NCI-H2107 (cell line): ENCODE measurements at regions not wholly inside any gene's neighbourhood (a gene's known extent, or its start where the extent isn't known, plus 50 kb on each side); places are given as distances from the start of the nearest gene placed in this dataset.
"Not testable (repeated sequence)": the region's sequence is repeated elsewhere in the genome, so short reads cannot be mapped to it uniquely, and the experiment has no call there.

Experiments used
- DNase-seq: peaks from one replicate; lab custom pipeline; 2025; lab: John Stamatoyannopoulos, UW

- no peak for DNase-seq
Observed at GRCh38 chr9:90162326-90162725, 480.3 kb downstream of the DIRAS2 start.

DNA sequence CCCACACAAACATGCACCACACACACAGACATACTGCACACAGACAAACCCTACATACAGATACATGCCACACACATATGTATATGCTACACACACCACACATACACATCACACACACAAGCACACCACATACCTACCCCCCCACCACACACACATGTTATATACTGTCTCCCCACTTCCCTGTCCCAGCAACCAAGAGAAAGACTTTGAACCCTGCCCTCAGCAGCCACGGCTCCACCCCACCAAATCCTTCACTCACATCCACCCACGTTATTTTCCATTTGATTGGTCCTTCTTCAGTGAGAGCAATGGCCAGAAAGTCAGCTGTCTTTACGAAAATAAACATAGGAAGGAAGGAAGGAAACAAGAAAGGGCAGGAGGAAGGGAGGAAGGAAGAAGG lies 479.8 kb downstream of the DIRAS2 start:
- DNase-seq = no peak

GRCh38 chr9:90165281-90165680 lies 477.3 kb downstream of the DIRAS2 start:
- no peak for DNase-seq

GRCh38 chr9:90166374-90166773 lies 476.2 kb downstream of the DIRAS2 start:
- DNase-seq = not testable (repeated sequence)

DNA sequence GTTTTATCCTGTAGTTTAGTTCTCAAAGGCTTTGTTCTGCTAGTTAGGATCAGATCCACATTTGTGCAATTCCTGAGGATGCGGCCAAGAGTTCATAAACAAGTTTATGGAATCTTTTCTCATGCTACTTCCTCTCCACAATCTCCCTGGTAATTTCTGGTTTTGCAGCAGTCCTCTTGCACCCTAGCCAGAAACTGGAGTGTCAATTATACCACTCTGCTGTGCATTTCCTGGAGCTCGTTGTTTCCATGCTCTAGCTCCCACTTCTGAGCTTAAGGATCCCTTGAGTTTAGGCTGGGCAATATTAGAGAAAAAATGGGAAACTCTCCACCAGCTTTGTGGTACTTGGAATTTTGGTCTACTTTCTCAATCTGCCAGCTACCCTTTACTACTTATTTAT lies 474.7 kb downstream of the DIRAS2 start:
- DNase-seq = no peak

DNA sequence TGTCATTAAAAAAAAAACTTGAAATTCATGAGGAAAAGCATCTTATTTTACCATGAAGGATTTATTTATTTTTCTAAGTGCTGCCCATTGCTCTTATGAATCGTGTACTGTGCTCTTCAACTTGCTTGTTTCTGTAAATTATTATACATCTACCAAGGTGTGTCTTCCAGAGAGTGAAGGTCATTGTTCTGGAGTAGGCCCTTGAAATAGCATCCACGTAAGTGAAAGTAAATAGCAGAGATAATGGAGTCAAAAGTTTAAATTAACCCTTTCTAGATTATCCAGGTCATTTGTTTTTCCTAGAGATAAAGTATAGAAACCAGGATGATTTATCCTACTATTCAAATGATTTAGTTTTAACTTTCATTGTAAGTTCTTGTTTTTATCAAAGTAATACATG lies 473.1 kb downstream of the DIRAS2 start:
- DNase-seq = no peak

DNA sequence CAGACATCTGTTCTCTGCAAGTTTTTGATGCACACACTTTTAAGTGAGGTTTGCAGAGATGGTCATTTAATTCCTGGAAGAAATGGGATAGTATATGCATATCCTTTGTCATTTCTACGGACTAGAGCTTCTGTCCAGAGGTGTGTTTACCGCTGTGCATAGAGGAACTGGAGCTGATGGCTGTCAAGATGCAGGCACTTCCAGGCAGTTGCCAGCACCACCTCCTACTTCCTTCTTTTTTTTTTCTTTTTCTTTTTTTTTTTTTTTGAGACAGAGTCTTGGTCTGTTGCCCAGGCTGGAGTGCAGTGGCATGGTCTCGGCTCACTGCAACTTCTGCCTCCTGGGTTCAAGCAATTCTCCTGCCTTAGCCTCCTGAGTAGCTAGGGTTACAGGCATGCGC lies 468.7 kb downstream of the DIRAS2 start:
- DNase-seq = not testable (repeated sequence)

- DNase-seq = not testable (repeated sequence)
Observed at GRCh38 chr9:90174346-90174745, 468.3 kb downstream of the DIRAS2 start.

GRCh38 chr9:90175257-90175656 lies 467.4 kb downstream of the DIRAS2 start:
- no peak for DNase-seq

GRCh38 chr9:90175865-90176264 lies 466.8 kb downstream of the DIRAS2 start:
- DNase-seq = no peak

- DNase-seq = peak; percentile 22
Observed at GRCh38 chr9:90176901-90177300, 465.7 kb downstream of the DIRAS2 start.

DNA sequence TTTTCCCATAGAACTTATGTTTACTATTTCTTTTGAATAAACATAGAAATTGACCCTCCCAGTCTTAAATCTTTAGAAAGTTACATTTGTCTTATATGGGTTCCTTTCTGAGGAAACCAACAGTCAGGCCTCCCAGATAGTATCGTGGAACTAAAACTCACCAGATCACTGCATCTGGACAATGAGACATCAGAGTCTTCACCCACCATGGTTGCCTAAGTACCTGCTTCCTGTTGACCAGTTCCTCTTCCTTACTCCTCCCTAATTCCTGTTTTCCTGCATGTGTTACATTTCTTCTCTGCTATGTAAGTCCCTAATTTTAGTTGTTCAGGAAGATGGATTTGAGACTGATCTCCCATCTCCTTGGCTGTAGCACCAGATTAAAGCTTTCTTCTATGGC lies 462.2 kb downstream of the DIRAS2 start:
- DNase-seq = no peak

GRCh38 chr9:90188656-90189055 lies 454.0 kb downstream of the DIRAS2 start:
- DNase-seq = no peak

GRCh38 chr9:90189306-90189705 lies 453.3 kb downstream of the DIRAS2 start:
- no peak for DNase-seq

GRCh38 chr9:90192465-90192864 lies 450.2 kb downstream of the DIRAS2 start:
- not testable (repeated sequence) for DNase-seq

GRCh38 chr9:90198956-90199355 lies 443.7 kb downstream of the DIRAS2 start:
- no peak for DNase-seq

GRCh38 chr9:90201766-90202165 lies 440.9 kb downstream of the DIRAS2 start:
- DNase-seq = no peak

- no peak for DNase-seq
Observed at GRCh38 chr9:90204128-90204831, 438.3 kb downstream of the DIRAS2 start.

GRCh38 chr9:90213045-90213444 lies 429.6 kb downstream of the DIRAS2 start:
- DNase-seq = not testable (repeated sequence)

- no peak for DNase-seq
Observed at GRCh38 chr9:90219548-90220118, 423.0 kb downstream of the DIRAS2 start.

- not testable (repeated sequence) for DNase-seq
Observed at GRCh38 chr9:90221899-90222298, 420.7 kb downstream of the DIRAS2 start.

DNA sequence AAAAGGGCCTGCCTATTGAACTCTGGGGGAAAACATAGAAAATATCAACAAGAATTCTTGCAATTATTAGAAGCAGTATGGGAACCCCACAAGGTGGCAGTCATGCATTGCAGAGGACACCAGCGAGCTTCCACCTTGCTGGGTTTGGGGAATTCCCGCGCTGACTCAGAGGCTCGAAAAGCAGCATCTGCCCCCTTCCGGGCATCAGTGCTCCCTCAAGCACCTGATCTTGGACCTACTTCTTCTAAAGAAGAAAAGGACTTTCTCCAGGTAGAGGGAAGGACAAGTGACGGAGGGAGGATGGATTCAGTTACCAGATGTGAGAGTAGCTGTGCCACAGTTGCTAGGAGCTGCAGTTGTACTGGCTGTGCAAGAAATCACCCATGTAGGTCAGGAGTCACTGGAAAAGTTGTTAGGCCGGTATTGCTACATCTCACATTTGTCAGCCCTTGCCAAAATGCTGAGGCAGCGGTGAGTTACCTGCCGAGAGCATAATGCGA lies 415.7 kb downstream of the DIRAS2 start:
- peak; percentile 16 for DNase-seq

- not testable (repeated sequence) for DNase-seq
Observed at GRCh38 chr9:90233081-90233480, 409.5 kb downstream of the DIRAS2 start.

DNA sequence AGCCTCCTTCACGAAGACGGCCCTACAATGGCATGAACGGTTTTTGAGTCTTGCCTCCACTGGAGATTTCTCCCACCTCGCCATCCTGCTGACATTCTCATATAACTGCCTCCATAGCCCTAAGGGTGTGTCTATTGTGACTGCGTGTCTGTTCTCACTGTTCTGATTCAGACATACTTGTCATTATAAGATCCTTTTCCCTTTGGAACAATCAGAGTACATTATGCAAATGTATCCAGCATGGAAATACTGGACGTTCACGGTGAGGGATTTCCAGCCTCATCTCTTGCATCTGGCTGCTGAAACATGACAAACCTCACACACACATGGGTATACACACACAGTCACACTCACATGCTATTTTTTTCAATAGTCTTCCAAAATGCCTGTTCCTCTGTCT lies 402.1 kb downstream of the DIRAS2 start:
- DNase-seq = no peak
